ENCODE measurements at regions not wholly inside any gene's neighbourhood (a gene's known extent, or its start where the extent isn't known, plus 50 kb on each side); places are given as distances from the start of the nearest gene placed in this dataset.

DNA sequence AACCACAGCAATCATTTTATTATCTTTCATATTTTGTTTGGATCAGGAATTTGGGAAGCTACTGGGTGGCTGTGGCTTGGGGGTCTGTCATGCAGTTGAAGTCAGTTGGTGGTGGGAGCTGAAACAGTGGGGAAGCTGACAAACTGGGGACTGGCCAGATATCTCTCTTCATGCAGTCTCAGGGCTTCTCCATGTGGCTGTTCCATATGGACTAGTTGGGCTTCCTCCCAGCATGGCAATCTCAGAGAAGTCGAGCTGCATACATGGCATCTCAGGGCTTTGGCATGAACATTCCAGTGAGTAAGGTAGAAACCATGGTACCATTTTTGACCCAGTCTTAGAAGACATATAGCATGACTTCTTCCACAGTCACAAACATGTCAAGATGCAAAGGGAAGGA is 274.8 kb downstream of the ENC1 start:
- TF ChIP-seq CTCF (IDR thresholded peaks at IDR 0.05; ENCODE audit: low read length) (no peak), EZH2 (optimal IDR thresholded peaks at IDR 0.05; ENCODE audit: low read depth, low read length) (no peak)
